HG02870 (cell line): ENCODE measurements at regions not wholly inside any gene's neighbourhood (a gene's known extent, or its start where the extent isn't known, plus 50 kb on each side); places are given as distances from the start of the nearest gene placed in this dataset.

Experiments used
- ATAC-seq: cut with Tn5 transposase; IDR thresholded peaks from one replicate; pipeline ENCODE4 v1.9.1; 2021; ENCODE audit warnings: mild to moderate bottlenecking, moderate library complexity; ENCODE audit not compliant: unreplicated experiment

DNA sequence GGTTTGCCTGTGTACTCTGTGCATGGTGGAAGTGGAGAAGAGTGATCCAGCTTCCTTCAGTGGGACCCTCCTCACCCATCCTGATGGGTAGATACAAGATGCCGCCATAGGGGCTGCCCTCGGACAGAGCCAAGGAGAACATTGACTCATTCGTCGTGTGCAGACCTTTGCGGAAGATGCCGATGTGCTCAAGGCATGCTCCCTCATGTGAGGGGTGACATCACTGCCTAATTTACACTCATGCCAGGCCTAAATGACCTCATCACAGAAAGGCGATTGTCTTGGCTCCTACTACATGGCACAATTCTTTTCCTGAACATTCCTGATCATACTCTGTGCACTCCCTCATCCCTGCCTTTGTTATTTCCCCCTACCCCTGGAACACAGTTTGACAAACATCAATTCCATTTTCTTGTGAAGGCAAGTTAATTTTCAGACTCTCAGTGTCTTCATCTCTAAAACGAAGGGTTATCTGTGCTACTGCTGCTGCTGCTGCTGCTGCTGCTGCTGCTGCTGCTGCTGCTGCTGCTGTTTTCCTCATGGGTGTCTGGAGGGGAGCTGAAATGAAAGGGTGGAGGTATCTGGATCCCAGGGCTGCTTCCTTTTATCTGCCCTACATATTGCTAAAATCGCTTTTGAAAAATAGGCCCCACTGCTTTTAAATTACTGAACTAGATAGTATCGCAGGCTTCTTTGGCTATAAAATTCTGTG lies 146.5 kb upstream of the ARGLU1 start:
- no peak for ATAC-seq

GRCh38 chr13:106712381-106712780 lies 144.4 kb upstream of the ARGLU1 start:
- ATAC-seq, result no peak

GRCh38 chr13:106710266-106710665 lies 142.3 kb upstream of the ARGLU1 start:
- ATAC-seq, result no peak

- ATAC-seq, result no peak
Observed at GRCh38 chr13:106709522-106709921, 141.6 kb upstream of the ARGLU1 start.

DNA sequence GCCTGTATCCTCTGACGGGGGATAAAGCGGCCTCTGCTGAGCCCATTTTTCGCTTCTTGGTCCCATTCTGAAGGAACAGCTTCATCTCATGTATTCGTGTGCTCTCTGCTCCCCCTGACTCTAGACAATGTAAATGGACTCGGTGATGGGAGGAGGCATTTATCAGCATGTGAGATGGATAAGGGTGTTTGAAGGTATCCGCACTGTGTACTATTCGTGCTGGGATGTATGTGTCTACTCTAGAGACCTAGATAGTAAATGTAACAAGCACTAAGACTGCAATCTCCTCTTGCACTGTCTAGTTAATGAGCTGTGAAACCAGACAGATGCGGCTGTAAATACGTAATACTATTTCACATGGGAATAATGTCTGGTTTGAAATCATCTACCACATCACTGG lies 134.6 kb upstream of the ARGLU1 start:
- no peak for ATAC-seq

DNA sequence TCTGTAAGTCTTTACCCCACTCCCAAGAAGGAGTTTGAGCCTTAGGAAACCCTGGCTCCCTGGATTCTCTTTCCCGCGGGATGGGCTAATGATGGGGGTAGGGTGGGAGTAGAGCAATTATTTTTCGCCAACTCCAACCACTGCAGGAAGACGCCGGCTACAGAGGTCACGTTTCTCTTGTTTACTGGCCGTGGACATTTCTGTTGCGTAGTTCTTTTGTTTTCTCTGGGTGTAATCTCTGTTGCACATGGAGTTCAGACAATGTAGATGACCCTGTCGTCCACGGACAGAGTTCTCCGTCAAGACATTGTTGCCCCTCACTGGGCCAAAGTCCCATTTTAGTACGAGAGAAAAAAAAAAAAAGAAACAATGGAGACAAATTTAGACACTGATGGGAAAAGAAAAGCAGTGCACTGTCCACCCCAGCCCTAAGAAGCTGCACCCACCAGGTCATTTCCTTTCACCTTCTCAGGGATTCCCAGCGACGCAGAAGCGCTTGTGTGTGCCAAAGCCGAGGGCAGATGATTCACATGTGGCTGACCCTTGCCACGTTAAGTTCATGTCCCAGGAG lies 133.9 kb upstream of the ARGLU1 start:
- ATAC-seq, result no peak

DNA sequence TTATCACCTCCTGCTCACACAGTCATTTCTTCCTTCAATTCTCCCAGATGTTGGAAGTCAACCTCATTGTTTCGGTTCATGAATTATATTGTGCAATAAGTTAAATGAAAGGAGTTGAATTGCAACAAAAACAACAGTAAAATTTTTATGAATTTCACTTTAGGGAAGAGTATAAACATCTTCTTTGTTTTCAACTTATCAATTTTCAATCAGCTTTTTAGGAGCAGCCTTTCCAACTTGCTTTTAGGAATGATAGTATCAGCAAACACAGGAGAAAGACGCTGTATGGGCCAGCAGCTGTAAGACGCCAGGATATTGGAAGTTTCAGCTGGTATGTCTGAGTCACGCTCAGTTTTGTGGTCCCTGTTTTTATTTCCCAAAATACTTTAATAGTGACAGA lies 132.5 kb upstream of the ARGLU1 start:
- ATAC-seq, result no peak

DNA sequence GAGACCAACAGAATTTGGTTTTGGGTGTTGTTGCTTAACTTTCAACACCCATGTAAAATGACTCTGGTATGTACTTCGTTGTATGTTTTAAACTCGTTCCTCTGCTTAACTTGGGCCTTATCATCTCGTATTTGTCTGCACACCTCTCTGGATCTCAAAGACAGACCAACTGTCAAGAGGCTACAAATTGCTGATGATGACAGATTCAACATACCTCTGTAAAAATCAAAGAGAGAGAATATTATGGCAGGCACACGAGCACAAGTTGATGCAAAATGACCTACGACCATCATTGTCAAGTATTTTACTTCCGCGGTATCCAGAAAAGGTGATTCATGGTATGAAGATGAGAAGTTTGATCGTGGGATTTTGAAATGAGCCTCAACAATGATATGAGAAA lies 132.1 kb upstream of the ARGLU1 start:
- no peak for ATAC-seq

DNA sequence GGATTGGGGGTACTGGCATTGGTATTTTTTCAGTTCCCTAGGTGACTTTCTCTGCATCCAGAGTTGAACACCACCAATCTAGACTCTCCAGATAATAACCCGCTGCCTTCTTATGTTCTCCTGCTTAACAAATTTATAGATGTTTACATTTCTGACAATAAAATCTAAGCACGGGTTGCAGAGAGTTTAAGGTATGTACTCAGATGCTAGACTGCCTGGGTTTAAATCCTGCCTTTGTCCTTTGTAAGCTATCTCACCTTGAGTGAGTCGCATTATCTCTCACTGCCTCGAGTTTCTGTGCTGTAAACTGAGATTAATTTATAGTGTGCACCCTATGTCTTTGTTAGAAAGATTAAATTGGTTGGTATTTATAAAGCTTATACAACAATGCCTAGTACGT lies 131.4 kb upstream of the ARGLU1 start:
- no peak for ATAC-seq

- ATAC-seq, result no peak
Observed at GRCh38 chr13:106696719-106697118, 128.8 kb upstream of the ARGLU1 start.

- no peak for ATAC-seq
Observed at GRCh38 chr13:106696140-106696539, 128.2 kb upstream of the ARGLU1 start.

DNA sequence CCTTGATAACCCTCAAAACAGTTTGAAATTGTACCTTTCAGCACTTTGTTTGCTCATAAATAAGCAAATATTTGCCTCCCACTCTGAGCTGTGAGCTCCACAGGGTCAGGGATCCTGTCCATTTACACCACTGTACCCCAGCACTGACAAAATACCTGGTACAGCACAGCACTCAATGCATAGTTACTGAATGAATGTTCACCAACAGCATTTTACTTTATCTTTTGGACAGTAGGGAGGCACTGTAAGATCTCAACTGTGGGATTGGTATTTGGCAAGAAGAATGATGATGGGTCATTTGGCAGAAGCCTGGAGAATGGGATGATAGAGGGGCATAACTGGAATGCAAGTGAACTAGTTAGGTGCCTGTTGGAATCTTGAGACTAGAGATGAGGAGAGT lies 127.2 kb upstream of the ARGLU1 start:
- ATAC-seq, result no peak

DNA sequence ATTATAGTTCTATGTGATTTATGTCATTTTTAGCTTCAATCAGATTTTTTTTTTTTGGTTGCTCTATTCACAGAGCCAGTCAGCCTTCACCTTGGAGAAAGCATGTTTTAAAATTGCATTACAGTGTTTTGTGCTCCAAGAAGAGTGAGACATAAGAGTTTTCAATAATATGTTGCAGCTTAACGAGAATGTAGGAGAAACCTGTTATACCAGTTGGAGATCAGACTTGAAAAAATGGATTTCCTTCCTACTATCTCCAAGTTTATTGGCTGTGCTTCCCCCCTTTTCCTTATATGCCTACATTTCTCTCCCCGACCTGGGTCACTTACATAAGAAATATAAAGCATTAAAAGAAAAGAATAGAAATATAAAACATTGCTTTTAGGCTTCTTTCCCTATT lies 123.9 kb upstream of the ARGLU1 start:
- ATAC-seq, result no peak

DNA sequence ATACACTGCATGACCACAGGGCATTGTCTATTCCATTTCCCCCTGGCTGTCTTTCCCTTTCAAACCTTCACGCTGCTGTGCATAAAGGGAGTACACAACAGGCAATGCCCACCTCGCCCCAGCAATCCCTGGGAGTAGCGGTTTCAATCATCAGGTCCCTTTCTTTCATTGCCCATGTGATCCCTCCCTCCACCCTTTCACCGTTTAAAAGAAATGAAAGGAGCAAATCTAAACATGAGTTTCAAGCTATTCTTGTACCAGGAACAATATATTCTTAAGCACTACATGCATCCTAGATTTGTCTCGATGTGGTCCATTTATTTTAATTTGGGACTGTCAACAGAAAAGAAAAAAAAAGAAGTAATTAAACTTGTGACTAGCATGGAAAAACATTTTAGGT lies 123.4 kb upstream of the ARGLU1 start:
- no peak for ATAC-seq

GRCh38 chr13:106690779-106691178 lies 122.8 kb upstream of the ARGLU1 start:
- no peak for ATAC-seq

DNA sequence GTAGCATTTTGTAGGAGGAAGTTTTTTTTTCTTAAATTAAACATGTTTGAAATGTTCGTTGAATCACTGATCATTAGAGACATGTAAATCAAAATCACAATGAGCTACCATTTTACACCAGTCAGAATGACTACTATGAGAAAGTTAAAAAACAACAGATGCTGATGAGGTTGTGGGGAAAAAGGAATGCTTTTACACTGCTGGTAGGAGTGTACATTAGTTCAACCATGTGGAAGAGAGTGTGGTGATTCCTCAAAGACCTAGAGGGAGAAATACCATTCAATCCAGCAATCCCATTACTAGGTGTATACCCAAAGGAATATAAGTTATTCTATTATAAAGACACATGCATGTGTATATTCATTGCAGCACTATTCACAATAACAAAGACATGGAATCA lies 122.0 kb upstream of the ARGLU1 start:
- ATAC-seq, result no peak

GRCh38 chr13:106688940-106689339 lies 121.0 kb upstream of the ARGLU1 start:
- ATAC-seq, result no peak

DNA sequence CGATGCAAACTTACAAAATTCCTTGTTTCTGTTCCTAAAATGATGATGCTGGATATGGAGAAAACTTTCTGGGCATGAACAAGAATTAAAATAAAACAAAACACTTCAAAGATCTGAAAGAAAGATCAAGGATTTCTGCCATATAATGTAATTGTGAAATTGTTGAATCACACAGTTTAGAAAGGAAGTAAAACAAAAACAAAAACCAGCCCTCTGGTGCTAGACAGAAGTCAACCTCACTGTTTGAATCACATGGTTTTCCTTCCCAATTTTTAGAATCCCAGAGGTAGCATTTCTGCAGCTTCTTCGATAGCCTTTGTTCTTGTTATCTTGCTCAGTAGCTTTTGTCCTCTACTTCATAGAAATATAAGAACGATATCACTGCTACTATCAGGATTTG lies 118.2 kb upstream of the ARGLU1 start:
- no peak for ATAC-seq

GRCh38 chr13:106685143-106685542 lies 117.2 kb upstream of the ARGLU1 start:
- no peak for ATAC-seq

GRCh38 chr13:106683918-106684317 lies 116.0 kb upstream of the ARGLU1 start:
- no peak for ATAC-seq

DNA sequence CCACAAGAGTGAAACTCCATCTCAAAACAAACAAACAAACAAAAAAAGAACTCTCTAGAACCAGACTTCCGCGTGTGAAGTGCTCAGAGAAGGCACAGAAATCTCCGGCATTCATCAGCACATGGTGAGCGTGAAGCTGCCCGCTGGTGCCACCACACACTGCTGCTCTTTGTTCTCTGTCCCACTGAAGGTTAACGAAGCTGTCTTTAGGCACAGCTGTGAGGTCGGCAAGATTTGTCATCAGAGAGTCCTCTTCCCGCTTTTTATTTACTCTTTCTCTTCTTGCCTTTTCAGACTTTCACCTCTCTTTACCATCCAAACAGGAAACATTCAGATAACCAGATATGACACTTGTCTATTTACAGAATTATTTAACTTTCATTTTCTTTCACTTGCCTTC lies 115.2 kb upstream of the ARGLU1 start:
- ATAC-seq, result no peak

- ATAC-seq, result no peak
Observed at GRCh38 chr13:106681997-106682396, 114.1 kb upstream of the ARGLU1 start.

DNA sequence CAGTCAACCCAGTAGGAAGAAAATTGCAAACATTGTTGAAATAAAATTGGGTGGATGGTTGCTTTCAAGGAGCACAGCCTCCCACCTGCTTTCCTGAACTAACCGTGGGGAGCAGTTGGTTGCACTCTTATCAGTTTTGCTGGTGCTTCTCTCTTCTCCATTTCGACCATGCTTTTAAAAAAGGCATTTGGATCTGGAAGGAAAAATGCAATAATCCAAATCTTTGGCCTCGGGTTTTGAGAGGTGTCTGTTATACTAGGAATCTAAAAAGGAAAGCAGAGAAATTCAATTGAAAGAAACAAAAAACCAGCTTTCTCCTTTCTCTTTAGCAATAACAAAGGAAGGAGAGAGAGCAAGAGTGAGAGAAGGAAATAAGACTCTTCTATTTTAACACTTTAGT lies 113.6 kb upstream of the ARGLU1 start:
- ATAC-seq, result no peak
